GM06990 (cell line): ENCODE measurements at regions not wholly inside any gene's neighbourhood (a gene's known extent, or its start where the extent isn't known, plus 50 kb on each side); places are given as distances from the start of the nearest gene placed in this dataset.

Source experiments
- DNase-seq: peaks from one replicate; pipeline ENCODE4 v3.0.0-alpha.2; 2011; ENCODE audit not compliant: insufficient read length; ENCODE audit errors: extremely low read depth
- H3K27me3 ChIP-seq: replicated peaks from 2 replicates; pipeline ENCODE4 v1.6.0; 2011; ENCODE audit warnings: low read length; ENCODE audit not compliant: control insufficient read depth, insufficient read depth
- H3K36me3 ChIP-seq: 2 replicates; pipeline ENCODE4 v1.5.1; 2011; ENCODE audit warnings: low read length; ENCODE audit not compliant: control insufficient read depth, insufficient read depth
- H3K4me3 ChIP-seq: replicated peaks from 2 replicates; pipeline ENCODE4 v1.5.1; 2011; ENCODE audit warnings: low read depth, mild to moderate bottlenecking, control low read depth, low read length
- CTCF ChIP-seq: IDR thresholded peaks from 2 replicates; pipeline ENCODE4 v1.5.1; 2011; ENCODE audit warnings: low read length, control low read depth, mild to moderate bottlenecking, inconsistent platforms; ENCODE audit not compliant: insufficient read depth, poor library complexity, severe bottlenecking

GRCh38 chr6:140071601-140072062, 697.2 kb upstream of the CITED2 start:
- no peak for DNase-seq
- Histone ChIP-seq H3K36me3 (no peaks in the 10 kb centered on the region), H3K4me3 (no peak overlapping the region), H3K27me3 (no peaks in the 10 kb centered on the region)
- no peak for TF ChIP-seq CTCF

GRCh38 chr6:140070846-140071473, 696.5 kb upstream of the CITED2 start:
- H3K4me3 ChIP-seq = no peak overlapping the region
- no peaks in the 10 kb centered on the region for H3K36me3 ChIP-seq
- H3K27me3 ChIP-seq = no peaks in the 10 kb centered on the region
- DNase-seq = no peak
- no peak for TF ChIP-seq CTCF

- no peak for TF ChIP-seq CTCF
- H3K27me3 ChIP-seq = no peaks in the 10 kb centered on the region
Measured at GRCh38 chr6:140069576-140069975, 695.1 kb upstream of the CITED2 start.

GRCh38 chr6:140068801-140069200, 694.4 kb upstream of the CITED2 start:
- TF ChIP-seq CTCF = no peak

More at GRCh38 chr6:140069576-140069975, 695.1 kb upstream of the CITED2 start:
- Histone ChIP-seq H3K36me3 (no peaks in the 10 kb centered on the region), H3K4me3 (no peak overlapping the region)
- no peak for DNase-seq

GRCh38 chr6:140064366-140064765, 689.9 kb upstream of the CITED2 start:
- TF ChIP-seq CTCF = no peak
- H3K27me3 ChIP-seq = no peaks in the 10 kb centered on the region
- H3K4me3 ChIP-seq = no peak overlapping the region
- no peak for DNase-seq
- H3K36me3 ChIP-seq = no peaks in the 10 kb centered on the region

More at GRCh38 chr6:140068801-140069200, 694.4 kb upstream of the CITED2 start:
- DNase-seq = no peak
- Histone ChIP-seq H3K27me3 (no peaks in the 10 kb centered on the region), H3K4me3 (no peak overlapping the region), H3K36me3 (no peaks in the 10 kb centered on the region)

- TF ChIP-seq CTCF = no peak
- no peak overlapping the region for H3K4me3 ChIP-seq
- no peaks in the 10 kb centered on the region for H3K27me3 ChIP-seq
- H3K36me3 ChIP-seq = no peaks in the 10 kb centered on the region
- no peak for DNase-seq
Measured at GRCh38 chr6:140063021-140063399, 688.6 kb upstream of the CITED2 start.
